Activated naive CD4-positive, alpha-beta T cell treated with anti-CD3 and anti-CD28 coated beads, Interleukin-2, amount 50 U/mL, for 72 hours (primary cell): ENCODE measurements at regions not wholly inside any gene's neighbourhood (a gene's known extent, or its start where the extent isn't known, plus 50 kb on each side); places are given as distances from the start of the nearest gene placed in this dataset.
"Not testable (repeated sequence)": the region's sequence is repeated elsewhere in the genome, so short reads cannot be mapped to it uniquely, and the experiment has no call there.

ENCODE experiments used
- ATAC-seq, 2 donors: fragments of 150-1000 bp; cut with Tn5 transposase; 2 replicates each; pipeline ENCODE4 v1.10.0; 2021; ENCODE audit warnings: mild to moderate bottlenecking in 2 of 2, moderate library complexity in 2 of 2
- DNase-seq, 2 donors: peaks; one replicate each; pipeline ENCODE4 v3.0.0; 2021 to 2022; ENCODE audit warnings: low spot score in 2 of 2
- H3K27ac Mint-ChIP-seq, 2 donors: one replicate each; pipeline ENCODE4 v1.8.0; 2022; ENCODE audit warnings: mild to moderate bottlenecking in 2 of 2, mixed read lengths in 2 of 2
- H3K36me3 Mint-ChIP-seq, 2 donors: one replicate each; pipeline ENCODE4 v1.8.0; 2022; ENCODE audit warnings: mixed read lengths in 2 of 2
- H3K9me3 Mint-ChIP-seq, 2 donors: one replicate each; pipeline ENCODE4 v1.8.0; 2022; ENCODE audit warnings: mixed read lengths in 2 of 2

DNA sequence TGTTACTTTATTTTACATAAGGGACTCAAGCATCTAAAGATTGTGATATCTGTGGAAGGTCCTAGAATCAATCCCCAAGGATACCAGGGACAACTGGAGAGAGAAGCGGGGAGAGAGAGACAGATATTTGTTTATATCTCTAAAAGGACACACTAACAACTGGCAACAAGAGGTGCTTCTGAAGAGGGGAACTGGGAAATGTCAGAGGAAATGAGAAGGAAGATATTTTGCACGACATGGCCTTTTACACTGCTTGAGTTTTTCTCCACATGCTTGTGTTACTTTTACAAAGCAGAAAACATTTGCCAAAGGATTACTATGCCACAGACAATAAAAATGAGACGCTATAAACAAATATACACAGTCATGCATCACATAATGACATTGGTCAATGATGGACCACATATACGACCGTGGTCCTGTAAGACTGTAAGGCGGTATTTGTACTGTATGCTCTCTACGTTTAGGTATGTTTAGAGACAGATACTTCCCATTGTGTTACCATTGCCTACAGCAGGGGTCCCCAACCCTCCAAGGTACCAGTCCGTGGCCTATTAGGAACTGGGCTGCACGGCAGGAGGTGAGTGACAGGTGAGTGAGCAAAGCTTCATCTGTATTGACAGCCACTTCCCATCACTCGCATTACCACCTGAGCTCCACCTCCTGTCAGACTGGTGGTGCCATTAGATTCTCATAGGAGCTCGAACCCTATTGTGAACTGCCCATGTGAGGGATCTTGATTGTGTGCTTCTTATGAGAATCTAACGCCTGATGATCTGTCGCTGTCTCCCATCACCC is 64.6 kb upstream of the PTPN1 start:
- DNase-seq (no peak), ATAC-seq (no peak)
- Mint-ChIP-seq H3K27ac (no peak overlapping the region), H3K9me3 (peaks cover 0 to 3% of the 10 kb centered on the region in 2 donors), H3K36me3 (peaks cover 0 to 5% of the 10 kb centered on the region in 2 donors)

GRCh38 chr20:50446351-50447101 is 63.7 kb upstream of the PTPN1 start:
- Mint-ChIP-seq H3K9me3 (peaks cover 0 to 3% of the 10 kb centered on the region in 2 donors), H3K27ac (no peak overlapping the region), H3K36me3 (peaks cover 0 to 5% of the 10 kb centered on the region in 2 donors)
- ATAC-seq: no peak
- DNase-seq: no peak

DNA sequence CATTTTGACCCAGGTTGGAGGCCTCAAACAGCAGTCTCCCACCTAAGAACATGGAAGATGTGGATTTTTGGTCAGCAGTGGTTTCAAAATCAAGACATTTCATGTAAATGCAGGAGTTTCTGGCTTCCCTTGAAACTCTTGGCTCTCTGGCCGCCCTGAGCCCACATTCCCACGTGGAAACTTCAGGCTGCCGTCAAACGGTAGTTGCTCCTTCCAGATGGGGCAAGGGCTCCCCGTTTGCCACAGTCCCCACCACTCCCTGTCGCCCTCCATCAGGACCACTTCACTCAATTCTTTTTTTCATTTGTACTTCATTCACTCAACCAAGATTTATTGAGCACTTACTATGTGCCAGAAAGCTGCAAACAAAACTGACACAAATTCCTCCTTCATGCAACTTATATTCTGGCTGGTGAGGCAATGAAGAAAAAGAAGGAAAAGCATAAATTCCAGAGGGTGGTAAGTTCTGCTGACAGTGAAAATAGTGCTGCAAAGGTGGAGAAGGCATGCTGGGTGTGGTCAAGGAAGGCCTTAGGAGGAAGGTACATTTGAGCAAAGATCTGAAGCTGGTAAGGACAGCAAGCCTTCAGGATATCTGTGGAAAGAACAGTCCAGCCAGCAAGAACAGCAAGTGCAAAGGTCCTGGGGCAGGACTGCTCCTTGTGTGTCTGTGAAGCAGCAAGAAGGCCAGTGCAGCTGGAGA is 62.9 kb upstream of the PTPN1 start:
- Mint-ChIP-seq H3K27ac (no peak overlapping the region), H3K9me3 (peaks cover 0 to 3% of the 10 kb centered on the region in 2 donors), H3K36me3 (peaks cover 0 to 5% of the 10 kb centered on the region in 2 donors)
- ATAC-seq (no peak), DNase-seq (no peak)

GRCh38 chr20:50447817-50448216 is 62.4 kb upstream of the PTPN1 start:
- H3K9me3 Mint-ChIP-seq: peaks cover 0 to 3% of the 10 kb centered on the region in 2 donors
- DNase-seq (no peak), ATAC-seq (no peak)
- no peak overlapping the region for H3K27ac Mint-ChIP-seq
- H3K36me3 Mint-ChIP-seq: peaks cover 0 to 5% of the 10 kb centered on the region in 2 donors

GRCh38 chr20:50448625-50449403 is 61.4 kb upstream of the PTPN1 start:
- ATAC-seq, H3K27ac Mint-ChIP-seq, H3K36me3 Mint-ChIP-seq, H3K9me3 Mint-ChIP-seq, DNase-seq: not testable (repeated sequence)

- DNase-seq (no peak), ATAC-seq (peak; percentile 62 to 76)
- H3K27ac Mint-ChIP-seq: no peak overlapping the region
- peaks cover 0 to 5% of the 10 kb centered on the region in 2 donors for H3K36me3 Mint-ChIP-seq
- peaks cover 0 to 3% of the 10 kb centered on the region in 2 donors for H3K9me3 Mint-ChIP-seq
Observed at GRCh38 chr20:50449738-50450492, 60.3 kb upstream of the PTPN1 start.

- H3K9me3 Mint-ChIP-seq: peaks cover 0 to 3% of the 10 kb centered on the region in 2 donors
- ATAC-seq (no peak), DNase-seq (no peak)
- peak overlapping the region in 1 of 2 donors; percentile 73 for H3K27ac Mint-ChIP-seq
- H3K36me3 Mint-ChIP-seq: peaks cover 0 to 5% of the 10 kb centered on the region in 2 donors
Observed at GRCh38 chr20:50450493-50450826, 59.7 kb upstream of the PTPN1 start.

DNA sequence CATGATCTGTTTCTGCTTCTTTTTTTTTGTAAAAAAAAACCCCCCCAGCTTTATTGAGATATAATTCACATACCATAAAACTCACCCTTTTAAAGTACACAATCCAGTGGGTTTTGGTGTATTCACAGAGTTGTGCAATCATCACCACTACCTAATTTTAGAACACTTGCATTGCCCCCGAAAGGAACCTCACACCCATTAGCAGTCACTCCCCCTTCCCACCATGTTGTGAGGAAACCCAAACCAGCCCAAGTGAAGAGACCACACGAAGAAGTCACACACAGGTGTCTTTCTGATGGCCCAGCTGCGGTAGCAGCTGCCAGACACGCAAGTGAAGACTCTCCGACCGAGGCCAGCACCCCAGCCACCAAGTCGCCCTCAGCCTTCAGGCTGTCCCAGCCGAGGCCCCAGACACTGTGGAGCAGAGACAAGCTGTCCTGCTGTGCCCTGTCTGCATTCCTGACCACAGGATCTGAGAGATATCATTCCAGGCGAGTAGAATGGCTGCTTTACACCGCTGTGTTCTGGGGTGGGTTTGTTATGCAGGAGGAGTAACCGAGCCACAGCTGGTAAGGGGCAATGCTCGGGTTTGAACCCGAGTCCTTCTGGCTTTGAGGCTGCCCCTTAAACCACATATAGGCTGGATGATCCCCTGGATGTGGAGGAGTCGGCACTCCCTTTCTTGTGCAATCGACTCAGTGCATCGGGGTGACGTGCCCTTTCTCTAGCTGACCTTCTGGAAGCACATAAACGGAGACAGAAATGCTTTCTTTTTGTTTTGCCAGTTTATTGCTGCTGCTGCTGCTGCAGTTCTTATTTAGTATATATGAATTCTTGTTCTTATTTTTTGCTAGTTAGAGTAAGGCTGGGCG is 59.1 kb upstream of the PTPN1 start:
- DNase-seq (no peak), ATAC-seq (peak; percentile 77 to 85)
- H3K27ac Mint-ChIP-seq: peak overlapping the region in 1 of 2 donors; percentile 73
- H3K36me3 Mint-ChIP-seq: peaks cover 0 to 5% of the 10 kb centered on the region in 2 donors
- peaks cover 0 to 3% of the 10 kb centered on the region in 2 donors for H3K9me3 Mint-ChIP-seq

DNA sequence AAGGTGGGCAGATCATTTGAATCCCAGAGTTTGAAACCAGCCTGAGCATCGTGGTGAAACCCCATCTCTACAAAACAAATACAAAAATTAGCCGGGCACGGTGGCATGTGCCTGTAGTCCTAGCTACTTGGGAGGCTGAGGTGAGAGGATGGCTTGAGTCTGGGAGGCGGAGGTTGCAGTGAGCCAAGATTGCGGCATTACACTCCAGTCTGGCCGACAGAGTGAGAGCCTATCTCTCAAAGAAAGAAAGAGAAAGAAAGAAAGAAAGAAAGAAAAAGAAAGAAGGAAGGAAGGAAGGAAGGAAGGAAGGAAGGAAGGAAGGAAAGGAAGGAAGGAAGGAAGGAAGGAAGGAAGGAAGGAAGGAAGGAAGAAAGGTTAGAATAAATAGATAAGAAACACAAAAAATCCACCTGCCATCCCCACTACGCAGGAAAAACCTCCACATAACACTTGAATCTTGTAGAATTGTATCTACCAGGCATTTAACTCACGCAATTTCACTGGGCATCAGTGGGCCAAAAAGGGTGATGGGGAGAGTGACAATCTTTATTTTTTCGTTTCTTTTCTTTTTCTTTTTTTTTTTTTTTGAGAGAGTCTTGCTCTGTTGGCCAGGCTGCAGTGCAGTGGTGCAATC is 58.3 kb upstream of the PTPN1 start:
- not testable (repeated sequence) for ATAC-seq, H3K36me3 Mint-ChIP-seq, H3K9me3 Mint-ChIP-seq, H3K27ac Mint-ChIP-seq, DNase-seq

GRCh38 chr20:50453533-50454244 is 56.5 kb upstream of the PTPN1 start:
- H3K36me3 Mint-ChIP-seq: peaks cover 0 to 3% of the 10 kb centered on the region in 2 donors
- no peak overlapping the region for H3K27ac Mint-ChIP-seq
- DNase-seq (no peak), ATAC-seq (no peak)
- H3K9me3 Mint-ChIP-seq: peaks cover 0 to 2% of the 10 kb centered on the region in 2 donors

- not testable (repeated sequence) for H3K27ac Mint-ChIP-seq
Observed at GRCh38 chr20:50455245-50455644, 54.9 kb upstream of the PTPN1 start.

GRCh38 chr20:50455656-50456451 is 54.3 kb upstream of the PTPN1 start:
- Mint-ChIP-seq H3K27ac (no peak overlapping the region), H3K36me3 (no peaks in the 10 kb centered on the region), H3K9me3 (no peaks in the 10 kb centered on the region)
- DNase-seq (no peak), ATAC-seq (no peak)

More at GRCh38 chr20:50455245-50455644, 54.9 kb upstream of the PTPN1 start:
- H3K9me3 Mint-ChIP-seq, DNase-seq, ATAC-seq, H3K36me3 Mint-ChIP-seq: not testable (repeated sequence)
